HG02763 (cell line): ENCODE measurements at regions not wholly inside any gene's neighbourhood (a gene's known extent, or its start where the extent isn't known, plus 50 kb on each side); places are given as distances from the start of the nearest gene placed in this dataset.
"Not testable (repeated sequence)": the region's sequence is repeated elsewhere in the genome, so short reads cannot be mapped to it uniquely, and the experiment has no call there.

Experiments used
- ATAC-seq: cut with Tn5 transposase; IDR thresholded peaks from one replicate; pipeline ENCODE4 v1.9.1; 2021; ENCODE audit warnings: mild to moderate bottlenecking, moderate library complexity; ENCODE audit not compliant: unreplicated experiment

DNA sequence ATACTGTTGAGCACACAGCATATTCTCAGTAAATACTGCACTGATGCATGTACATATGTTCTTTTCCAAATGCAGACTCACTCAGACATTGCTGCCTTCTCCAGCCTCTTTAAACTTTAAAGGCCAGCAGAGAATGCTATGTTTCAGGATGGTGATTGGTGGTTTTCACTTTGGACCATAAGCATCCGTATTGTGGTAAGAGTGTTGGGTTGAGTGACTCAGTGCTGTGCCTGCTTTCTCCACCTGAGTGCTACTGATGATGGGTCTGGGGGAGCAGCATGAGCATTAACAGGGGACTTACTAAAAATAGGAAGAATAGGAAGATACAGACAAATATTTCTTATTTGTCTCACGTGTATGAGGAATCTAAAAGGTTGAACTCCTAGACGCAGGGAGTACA lies 56.3 kb upstream of the ZNF92 start:
- no peak for ATAC-seq

GRCh38 chr7:65310761-65311160 lies 62.9 kb upstream of the ZNF92 start:
- ATAC-seq, result no peak

DNA sequence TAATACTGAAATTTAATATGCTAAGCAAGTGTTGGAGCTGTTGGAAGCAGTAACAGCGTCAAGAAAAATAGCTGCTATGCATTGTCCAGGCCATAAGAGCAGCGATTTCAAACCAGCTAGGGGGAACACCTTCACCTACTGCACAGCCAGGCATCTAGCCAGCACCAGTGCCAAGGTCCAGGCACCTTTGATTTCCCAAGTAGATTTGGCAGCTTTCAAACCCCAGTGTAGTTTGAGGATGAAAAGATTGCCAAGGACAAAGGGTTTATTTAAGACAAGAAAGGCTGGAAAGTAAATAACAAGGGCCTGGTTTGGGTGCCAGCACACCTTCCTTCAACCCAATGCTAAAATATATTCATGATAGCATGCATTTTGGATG lies 65.4 kb upstream of the ZNF92 start:
- ATAC-seq, result no peak

DNA sequence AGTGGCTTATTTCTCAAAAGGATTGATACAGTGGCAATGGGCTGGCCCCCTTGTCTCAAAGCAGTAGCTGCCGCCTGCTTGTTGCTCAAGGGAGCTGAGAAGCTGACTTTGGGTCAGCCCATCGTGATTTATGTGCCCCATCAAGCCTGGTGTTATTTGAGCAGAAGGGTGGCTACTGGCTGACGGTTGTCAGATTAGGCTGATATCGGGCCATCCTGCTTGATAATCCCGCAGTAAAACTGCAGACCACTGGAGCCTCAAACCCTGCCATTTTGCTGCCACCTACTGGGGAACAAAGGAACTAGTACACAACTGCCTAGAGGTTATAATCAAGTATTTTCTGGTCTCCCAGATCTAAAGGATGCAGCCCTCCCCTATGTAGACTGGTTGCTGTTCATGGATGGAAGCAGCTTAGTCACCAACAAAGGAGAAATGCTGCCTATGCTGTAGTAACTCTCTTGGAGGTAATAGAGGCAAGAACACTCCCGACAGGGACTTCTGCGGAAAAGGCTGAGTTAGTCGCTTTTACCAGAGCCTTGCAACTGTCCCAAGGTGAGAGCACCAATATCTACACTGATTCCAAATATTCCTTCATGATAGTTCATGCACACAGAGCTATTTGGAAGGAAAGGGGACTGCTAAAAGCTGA lies 65.9 kb upstream of the ZNF92 start:
- peak; percentile 71 for ATAC-seq

DNA sequence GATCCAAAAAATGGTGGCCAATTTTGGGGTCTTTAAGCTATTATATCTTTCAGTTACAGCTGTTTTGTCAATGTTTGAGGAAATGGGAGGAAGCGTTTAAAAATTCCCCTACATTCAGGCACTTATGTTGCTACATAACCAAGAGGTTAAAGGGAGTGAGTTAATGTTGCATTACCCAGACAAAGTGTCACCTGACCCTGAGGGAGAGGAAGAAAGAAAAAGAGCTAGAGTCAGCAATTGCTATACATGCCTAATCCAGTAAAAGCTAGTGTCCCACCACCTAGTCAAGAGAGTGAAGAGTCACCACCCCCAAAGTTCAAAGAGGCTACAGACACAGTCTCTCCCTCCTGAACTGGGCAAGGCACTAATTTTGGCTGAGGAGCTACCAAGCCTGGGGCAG lies 69.5 kb upstream of the ZNF92 start:
- ATAC-seq, result no peak

DNA sequence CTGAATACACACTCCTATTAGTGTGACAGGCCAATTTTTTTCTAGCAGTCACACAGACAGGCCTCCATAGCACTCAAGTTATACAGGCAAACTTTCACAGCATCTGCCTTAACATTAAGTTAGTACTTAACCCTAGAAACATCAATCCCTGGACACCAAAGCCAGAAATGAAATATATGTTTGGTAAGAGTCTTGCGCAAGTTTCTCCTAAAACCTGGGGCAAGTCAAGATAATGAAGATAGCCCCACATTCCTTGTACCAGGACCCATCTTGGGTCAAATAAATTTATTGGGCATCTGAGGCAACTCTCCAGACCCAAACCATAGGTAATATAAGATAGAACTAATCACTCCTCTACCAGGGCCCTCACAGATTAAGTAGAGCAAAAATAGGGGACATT lies 70.8 kb upstream of the ZNF92 start:
- ATAC-seq, result no peak

- no peak for ATAC-seq
Observed at GRCh38 chr7:65301007-65301406, 72.6 kb upstream of the ZNF92 start.

DNA sequence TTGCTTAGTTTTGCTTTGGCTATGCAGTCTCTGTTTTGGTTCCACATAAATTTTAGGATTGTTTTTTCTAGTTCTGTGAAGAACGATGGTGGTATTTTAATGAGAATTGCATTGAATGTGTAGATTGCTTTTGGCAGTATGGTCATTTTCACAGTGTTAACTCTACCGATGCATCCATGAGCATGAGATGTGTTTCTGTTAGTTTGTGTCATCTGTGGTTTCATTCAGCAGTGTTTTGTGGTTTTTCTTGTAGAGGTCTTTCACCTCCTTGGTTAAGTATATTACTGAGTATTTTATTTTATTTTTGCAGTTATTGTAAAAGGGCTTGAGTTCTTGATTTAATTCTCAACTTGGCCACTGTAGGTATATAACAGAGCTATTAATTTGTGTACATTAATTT lies 78.2 kb upstream of the ZNF92 start:
- no peak for ATAC-seq

DNA sequence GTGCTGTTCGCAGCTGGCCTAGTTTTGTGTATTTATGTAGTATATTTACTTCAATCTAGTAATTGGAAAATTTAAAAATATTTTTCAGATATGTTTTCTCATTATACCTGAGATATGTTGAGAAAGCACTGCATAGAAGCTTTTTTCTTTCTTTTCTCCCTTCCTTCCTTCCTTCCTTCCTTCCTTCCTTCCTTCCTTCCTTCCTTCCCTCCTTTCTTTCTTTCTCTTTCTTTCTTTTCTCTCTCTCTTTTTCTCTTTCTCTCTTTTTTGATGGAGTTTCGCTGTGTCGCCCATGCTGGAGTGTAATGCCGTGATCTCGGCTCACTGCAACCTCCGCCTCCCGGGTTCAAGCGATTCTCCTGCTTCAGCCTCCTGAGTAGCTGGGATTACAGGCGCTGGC lies 83.3 kb upstream of the ZNF92 start:
- not testable (repeated sequence) for ATAC-seq

DNA sequence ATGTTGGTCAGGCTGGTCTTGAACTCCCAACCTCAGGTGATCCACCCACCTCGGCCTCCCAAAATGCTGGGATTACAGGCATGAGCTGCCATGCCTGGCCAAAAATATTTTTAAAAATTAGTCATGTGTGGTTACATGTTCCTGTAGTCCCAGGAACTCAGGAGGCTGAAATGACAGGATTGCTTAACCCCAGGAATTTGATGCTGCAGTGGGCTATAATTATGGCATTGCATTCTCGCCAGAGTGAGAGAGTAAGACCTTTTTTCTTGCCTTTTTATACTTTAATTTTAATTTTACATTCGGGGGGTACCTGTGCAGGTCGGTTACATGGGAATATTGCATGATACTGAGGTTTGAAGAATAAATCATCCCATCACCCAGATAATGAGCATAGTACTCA lies 86.6 kb upstream of the ZNF92 start:
- no peak for ATAC-seq

DNA sequence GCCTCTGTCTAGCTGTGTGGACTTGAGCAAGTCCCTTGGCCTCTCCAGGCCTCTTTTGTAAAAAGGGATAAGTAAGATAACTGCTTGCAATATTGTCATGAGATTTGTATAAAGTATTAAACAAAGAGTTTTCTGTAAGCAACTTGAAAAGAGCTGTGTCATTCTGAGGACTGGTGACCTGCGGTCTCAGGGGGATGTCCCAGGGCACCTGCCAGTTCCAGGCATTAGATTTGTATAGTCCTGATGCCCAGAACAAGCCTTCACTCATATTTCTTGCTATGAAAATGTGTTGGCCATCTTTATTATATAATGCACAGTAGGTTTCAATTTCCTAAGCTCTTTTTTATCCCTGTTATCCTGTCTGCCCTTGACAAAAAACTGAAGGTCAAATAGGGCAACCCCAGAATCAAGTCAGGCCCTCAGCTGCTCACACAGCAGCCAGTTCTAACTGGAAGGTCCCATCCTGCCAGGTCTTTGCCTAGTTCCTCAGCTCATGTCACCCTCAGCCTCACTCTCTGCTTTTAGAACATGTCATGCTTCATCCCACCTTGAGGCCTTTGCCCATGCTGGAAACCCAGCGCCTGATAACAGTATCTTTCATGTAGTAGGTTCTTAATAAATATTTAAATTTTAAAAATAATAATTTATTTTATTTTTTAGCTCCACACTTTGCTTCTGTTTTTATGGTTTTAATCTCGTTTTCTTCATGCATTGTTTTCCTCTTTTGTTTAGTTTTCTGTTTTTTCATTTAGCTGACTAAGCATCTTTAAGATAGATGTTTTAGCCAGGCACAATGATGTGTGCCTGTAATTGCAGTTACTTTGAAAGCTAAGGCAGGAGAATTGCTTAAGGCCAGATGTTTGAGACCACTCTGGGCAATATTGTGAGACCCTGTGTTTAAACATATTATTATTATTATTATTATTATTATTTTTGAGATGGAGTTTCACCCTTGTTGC lies 87.5 kb upstream of the ZNF92 start:
- no peak for ATAC-seq

- ATAC-seq, result not testable (repeated sequence)
Observed at GRCh38 chr7:65285241-65285640, 88.4 kb upstream of the ZNF92 start.

DNA sequence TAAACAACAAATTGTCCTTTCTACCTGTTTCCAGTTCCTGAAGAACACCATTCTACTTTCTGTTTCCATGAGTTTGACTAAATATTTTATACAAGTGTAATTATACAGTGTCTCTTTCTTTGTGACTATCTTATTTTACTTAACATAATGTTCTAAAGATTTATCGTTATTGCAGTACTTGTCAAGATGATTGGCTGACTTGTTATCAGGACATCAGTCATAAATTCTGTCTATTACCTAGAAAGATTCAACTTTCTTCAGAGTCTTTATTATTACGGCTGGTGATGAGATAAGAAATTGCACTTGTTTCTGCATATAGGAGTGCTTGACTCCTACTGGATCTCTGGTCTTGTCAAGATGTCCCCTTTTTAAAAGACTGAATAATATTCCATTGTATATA lies 93.9 kb upstream of the ZNF92 start:
- no peak for ATAC-seq

DNA sequence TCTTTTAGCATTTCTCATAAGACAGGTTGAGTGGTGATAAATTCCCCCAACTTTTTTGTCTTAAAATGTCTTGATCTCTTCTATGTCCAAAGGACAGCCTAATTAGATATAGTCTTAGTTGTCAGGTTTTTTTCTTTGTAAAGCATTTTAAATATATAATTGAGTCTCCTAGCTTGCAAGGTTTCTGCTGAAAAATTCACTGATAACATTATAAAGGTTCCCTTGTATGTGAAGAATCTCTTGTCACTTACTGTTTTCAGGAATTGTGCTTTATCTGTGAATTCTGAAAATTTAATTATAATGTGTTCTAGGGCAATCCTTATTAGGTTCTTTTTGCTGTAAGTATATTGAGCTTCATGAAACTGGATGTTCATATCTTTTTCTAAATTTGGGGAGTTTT lies 96.8 kb upstream of the ZNF92 start:
- no peak for ATAC-seq

- not testable (repeated sequence) for ATAC-seq
Observed at GRCh38 chr7:65271502-65271901, 102.2 kb upstream of the ZNF92 start.

- peak; percentile 96 for ATAC-seq
Observed at GRCh38 chr7:65269150-65269856, 104.4 kb upstream of the ZNF92 start.

DNA sequence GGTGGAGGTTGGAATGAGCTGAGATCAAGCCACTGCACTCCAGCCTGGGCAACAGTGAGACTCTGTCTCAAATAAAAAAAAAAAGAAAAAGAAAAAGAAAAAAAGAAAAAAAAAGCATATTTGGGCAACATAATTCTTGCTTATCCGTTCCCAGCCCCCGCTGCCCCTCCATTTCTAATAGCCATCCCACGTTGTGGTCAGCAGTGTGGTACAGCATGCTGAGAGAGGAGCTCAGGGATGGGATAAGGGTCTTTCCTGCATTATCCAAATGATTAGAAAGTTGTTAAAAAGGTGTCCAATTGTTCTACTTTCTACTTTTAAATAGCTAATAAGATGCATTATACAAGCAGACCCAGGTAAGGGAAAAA lies 104.9 kb upstream of the ZNF92 start:
- no peak for ATAC-seq

GRCh38 chr7:65265933-65266519 lies 107.6 kb upstream of the ZNF92 start:
- no peak for ATAC-seq

DNA sequence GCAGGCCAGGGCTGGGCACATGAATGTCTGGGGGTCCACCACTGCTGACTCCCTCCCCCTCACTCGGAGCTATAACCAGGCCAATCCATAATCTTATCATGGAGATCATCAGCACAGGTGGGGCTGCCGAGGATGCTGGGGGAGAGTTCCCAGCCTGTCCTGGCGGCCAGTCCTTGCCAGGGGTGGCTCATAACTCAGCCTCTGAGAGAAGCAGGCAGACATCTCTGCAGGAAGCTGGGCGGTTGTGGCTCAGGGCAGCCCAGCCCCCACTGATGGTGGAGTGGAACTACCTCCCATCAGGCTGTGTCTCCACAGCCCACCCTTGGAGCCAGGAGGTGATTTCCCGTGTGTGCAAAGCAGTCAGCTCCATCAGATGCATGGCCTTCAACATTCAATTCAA lies 109.4 kb upstream of the ZNF92 start:
- ATAC-seq, result no peak

DNA sequence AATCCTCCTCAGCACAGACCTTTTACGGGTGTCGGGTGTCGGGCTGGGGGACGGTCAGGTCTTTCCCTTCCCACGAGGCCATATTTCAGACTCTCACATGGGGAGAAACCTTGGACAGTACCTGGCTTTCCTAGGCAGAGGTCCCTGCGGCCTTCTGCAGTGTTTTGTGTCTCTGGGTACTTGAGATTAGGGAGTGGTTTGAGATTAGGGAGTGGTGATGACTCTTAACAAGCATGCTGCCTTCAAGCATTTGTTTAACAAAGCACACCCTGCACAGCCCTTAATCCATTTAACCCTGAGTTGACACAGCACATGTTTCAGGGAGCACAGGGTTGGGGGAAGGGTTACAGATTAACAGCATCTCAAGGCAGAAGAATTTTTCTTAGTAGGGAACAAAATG lies 113.0 kb upstream of the ZNF92 start:
- ATAC-seq, result not testable (repeated sequence)

DNA sequence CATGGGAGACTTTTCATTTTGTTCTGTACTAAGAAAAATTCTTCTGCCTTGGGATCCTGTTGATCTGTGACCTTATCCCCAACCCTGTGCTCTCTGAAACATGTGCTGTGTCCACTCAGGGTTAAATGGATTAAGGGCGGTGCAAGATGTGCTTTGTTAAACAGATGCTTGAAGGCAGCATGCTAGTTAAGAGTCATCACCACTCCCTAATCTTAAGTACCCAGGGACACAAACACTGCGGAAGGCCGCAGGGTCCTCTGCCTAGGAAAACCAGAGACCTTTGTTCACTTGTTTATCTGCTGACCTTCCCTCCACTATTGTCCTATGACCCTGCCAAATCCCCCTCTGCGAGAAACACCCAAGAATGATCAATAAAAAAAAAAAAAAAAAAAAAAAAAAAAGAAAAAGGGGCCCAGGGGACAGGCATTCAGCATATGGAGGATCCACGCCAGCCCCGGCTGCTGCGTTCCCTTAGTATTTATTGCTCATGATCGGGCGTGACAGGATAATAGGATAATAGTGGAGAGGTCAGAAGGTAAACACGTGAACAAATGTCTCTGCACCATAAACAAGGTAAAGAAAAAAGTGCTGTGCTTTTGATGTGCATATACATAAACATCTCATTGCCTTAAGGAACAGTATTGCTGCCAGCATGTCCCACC lies 113.7 kb upstream of the ZNF92 start:
- ATAC-seq, result not testable (repeated sequence)
